HG03108 (cell line): ENCODE measurements at regions not wholly inside any gene's neighbourhood (a gene's known extent, or its start where the extent isn't known, plus 50 kb on each side); places are given as distances from the start of the nearest gene placed in this dataset.
A peak's percentile ranks its signal among the peaks of the same experiment; 100 is the strongest.

ENCODE experiments used
- ATAC-seq: cut with Tn5 transposase; IDR thresholded peaks from one replicate; pipeline ENCODE4 v1.9.1; 2021; ENCODE audit warnings: moderate library complexity; ENCODE audit not compliant: unreplicated experiment

DNA sequence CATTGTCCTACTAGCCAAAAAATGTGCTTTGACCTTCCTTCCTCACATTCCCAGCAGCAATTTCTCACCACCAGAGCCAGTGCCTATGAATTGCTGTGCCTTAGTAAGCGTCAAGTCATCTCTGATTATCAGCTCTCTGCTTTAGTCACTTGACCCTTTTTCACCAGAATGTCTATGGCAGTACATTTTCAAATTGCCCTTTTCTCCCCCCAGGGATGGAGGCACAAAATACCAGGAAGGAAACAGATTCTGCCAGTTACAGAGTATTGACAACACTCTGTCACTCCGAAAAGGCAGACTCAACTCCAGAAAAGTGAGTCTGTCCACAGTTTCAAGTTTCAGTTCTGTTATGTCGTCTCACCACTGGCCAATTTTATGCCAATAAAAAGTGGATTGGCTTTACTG is 167.4 kb downstream of the TNFSF18 start:
- no peak for ATAC-seq

DNA sequence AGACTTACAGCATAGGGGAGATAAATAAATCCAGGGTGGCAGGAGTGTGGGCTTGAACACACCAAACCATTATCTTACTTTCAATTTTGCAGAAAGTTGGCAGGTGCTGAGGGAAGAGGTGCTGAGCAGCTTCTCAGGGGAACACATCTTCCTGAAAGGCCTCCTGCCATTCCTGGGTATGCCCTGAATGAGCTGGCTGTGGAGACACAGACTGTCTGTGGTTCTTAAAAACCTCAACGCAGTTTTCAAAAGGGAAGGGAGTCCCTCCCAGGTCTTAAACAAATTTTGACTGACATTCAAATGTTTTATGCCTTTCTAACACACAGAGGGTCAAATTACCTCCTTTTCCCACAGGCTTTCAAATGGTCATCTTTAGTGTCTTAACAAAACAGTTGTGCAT is 166.9 kb downstream of the TNFSF18 start:
- ATAC-seq, result no peak

DNA sequence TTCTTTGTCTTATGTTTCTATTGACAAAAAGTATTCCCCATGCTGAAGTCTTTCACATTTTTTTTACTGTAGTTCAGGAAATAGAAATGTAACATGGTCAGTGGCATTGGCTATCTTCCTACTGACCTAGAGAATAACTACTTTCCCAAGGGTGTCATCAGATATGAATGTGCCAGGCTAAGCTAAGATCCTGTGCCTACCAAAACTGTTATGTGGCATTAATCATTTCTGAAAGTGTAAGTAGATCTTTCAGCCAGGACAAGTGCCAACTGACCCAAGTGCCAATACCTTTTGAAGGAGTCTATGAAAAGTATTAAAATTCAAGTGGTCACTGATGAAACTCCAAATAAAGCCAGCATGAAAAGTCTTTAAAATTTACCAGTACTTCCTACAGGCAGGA is 165.3 kb downstream of the TNFSF18 start:
- no peak for ATAC-seq

DNA sequence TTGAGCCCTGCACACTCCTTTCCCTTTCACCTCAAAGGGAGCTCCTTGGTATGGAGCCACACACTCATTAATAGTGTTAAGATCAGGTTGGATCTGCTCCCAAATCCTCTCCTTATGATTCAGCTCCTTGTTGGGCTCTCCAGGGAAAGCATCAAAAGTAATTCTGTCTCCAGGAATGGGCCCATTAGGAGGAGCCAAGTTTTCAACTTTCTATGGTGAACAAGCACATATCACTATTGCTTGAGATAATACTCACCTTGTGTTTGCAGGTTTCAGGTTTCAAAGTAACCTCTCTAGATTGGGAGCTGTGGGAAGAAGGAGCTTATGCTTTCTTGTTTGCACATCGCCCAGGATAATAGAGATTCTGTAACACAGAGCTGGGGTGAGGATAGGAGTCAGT is 164.8 kb downstream of the TNFSF18 start:
- no peak for ATAC-seq

DNA sequence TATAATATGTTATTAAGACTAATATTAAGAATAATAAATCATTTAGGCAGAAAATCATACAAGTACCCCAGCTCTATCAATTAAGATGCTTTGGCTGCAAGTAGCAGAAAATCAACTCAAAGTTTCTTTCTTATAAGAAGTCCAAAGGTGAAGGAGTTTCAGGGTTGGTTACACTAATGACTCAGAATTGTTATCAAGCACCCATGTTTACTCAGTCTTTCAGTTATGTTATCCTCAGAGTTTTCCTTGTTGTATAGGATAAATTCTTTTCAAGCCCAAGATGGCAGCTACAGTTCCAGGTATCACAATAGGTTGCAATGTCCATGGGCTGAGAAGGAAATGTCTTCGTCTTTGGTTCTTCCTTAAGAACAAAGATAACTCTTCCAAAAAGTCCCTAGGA is 163.6 kb downstream of the TNFSF18 start:
- ATAC-seq, result no peak

DNA sequence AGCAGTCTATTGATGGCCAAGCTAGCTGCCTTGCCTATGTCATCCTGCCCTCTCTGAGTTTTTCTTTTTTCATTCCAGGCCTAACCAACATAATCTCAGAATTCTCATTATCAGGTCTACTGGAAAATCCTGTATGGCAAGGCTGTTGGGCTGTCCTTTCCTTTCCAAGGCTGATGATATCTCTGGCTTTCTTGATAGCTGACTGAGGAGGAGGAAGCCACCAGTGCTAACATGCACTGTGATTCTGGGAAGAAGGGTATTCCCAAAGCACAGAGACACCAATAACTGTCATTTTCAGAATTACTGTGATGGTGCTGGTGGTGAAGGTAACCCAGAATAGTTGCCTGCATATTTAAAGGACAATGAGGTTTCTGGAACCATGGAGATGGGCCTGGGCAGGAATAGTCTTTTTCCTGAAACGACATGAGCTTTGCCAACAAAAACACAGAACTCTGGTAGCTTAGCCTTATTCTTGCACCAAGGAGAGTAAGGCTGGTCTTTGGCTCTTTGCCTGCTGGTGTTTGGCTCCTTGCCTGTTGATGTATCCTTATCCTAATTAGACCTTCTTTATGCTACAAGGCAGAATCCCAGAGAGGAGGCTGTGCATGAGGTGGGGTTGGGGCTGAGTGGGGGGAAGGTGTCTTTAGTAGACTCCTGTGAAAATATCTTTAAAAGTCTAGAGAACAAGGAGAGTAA is 157.4 kb downstream of the TNFSF18 start:
- no peak for ATAC-seq

DNA sequence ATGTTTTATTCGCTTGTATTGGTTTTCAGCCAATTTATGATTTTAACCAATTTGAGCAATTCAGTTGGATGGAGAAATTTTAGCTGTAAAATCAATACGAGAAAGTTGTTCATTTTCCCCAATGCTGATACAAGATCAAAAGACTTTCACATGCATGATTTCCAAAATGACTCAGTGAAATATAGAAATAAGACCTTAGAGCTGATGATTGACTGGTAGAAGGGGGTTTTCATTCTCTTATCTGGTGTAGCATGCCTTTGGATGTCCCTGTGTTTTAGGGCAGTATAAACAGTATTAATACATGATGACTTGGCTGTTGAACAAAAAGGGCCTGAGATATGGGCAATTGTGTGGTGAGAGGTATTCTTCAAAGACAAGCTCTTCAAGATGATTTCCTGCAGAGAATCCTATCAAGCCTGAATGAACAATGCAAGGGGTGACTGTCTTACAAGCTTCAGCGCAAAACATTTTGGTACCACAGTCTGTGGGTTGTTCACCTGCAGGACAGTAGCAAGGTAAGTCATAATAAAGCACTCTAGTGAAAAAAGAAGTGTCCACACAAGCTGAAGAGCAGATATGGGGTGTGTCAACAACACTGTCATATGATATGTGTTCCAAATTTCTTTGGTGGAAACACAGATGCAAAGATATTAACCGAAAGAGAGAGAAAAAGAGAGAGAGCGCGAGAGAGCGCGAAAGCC is 156.2 kb downstream of the TNFSF18 start:
- no peak for ATAC-seq

DNA sequence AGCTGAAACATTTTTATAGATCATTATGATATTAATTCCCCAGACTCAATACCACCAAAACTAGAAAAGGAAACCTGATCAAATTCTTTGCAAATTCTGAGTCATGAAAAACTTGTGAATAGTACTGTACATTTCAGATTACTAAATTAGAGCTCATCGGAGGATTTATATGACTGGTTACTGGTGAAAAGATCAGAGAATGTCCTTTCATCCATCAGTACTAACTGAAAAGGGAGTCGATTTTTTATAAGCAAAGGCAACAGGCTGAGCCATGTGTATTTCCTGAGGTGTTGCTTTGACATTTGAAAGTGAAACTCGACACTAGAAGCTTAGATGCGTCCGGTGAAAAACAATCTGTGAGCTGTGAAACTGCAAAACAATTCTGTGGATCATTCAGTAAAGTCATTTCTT is 155.7 kb downstream of the TNFSF18 start:
- ATAC-seq, result peak; percentile 83

DNA sequence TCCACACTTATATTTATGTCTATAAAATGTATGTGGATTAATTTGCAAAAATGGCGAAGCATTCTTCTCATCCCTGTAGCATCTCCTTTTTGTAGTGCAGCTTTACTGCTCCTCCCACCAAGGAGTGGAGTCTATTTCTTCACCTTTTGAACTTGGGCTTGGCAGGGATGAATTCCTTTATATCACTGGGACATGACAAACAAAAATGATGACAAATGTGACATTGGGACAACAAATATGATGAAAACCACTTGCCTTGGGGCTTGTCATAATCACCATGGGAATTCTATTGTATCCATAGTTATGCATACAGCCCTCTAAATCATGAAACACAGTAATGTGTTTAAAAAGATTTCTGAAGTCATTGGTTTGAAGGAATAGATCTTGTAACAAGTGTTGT is 155.0 kb downstream of the TNFSF18 start:
- ATAC-seq, result no peak

DNA sequence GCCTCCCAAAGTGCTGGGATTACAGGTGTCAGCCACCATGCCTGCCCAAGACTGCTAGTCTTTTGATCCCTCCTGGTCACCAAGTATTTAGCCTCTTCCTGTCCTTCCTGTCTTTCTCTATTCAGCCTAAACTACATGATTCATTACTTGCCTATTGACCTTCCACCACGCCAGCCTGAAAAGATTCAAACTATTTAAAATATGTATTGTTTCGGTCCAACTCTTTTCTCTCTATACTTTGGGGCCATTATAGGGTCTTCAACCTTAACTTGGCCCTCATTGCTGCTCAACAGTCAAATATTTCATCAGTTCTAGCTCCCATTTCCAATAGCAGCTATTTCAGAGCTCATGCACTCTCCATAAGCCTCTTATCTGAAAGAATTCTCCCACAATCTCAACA is 153.0 kb downstream of the TNFSF18 start:
- no peak for ATAC-seq

DNA sequence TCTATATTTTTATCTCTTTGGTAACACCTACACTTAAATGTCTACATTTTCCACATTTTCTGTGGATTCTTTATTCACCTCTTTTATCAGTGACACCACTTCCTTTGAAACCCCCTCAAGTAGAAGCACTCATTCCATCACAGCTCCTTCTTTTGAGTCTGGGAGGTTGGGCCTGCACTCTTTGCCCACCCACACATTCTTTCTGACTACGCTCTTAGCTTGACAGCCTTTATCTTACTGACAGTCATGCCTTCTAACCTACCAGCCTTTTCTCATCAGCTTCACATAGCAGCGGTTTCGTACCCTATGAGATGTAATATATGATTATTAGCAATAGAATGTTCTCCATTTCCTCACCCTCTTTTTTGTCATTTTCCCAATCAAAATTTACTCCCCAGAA is 151.9 kb downstream of the TNFSF18 start:
- no peak for ATAC-seq

DNA sequence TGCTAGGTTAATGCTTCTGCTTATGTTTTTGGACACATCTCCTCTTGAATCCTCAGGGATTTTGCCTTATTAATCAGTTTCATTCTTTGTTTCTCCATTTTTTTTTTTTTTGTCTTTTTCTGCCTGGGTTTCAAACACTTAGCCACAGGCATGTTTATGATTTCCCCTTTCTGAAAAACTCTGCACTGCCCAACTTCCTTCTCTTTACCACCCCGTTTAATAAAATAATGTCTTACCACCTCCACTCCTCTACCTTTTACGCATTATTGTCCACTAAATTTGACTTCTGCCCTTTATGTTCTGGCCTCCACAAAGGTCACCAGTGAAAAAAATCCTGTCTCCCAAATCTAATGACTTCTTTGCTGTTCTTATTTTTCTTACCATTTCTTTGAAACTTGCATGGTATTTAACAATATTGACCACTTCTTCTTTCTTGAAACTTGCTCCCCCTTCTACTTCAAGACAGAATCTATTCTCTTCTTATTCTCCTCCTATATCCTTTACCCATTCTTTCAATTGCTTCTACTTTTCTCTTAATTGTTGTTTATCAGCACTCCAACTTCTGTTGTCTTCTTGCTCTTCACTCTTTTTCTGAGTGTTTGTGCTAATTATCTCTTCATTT is 150.3 kb downstream of the TNFSF18 start:
- no peak for ATAC-seq

DNA sequence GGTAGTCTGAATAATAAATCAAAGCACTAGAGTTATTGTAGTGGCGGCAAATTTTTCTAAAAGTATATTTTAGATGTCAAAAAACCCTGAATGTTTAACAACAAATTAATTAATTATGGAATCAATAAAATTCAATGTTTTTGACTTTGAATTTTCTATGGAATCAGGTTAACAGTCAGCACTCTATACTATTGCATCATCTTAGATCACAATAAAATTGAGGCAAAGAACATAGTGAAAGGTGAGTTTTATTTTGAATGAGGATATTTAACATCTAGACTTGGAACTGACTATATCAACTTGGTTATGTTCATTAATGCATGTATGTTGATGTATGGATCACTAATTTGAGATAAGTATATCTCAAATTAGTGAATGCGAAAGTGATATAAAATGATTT is 148.5 kb downstream of the TNFSF18 start:
- ATAC-seq, result no peak

DNA sequence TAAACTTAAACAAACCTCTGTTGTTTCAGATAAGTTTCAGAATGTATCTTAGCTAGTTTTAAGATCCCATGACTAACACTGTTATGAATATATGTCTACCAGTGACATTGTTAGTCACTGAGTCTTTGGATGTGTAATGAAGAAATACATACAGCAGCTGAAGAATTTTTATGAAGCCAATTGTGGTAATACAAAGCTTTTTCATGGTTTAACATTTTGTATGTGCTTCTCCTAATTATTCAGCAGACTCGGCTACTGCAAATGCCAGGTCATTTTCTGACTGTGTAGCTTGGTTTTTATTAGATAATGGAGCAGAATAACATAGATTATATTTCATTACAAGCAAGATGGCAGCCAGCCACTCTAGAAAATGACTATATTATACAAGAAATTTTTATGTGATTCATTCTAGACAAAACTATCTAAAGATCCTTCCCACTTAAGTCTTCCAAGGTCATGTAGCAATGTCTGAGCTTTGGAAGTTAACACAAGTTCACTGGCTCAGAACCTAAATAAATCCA is 147.8 kb downstream of the TNFSF18 start:
- no peak for ATAC-seq

DNA sequence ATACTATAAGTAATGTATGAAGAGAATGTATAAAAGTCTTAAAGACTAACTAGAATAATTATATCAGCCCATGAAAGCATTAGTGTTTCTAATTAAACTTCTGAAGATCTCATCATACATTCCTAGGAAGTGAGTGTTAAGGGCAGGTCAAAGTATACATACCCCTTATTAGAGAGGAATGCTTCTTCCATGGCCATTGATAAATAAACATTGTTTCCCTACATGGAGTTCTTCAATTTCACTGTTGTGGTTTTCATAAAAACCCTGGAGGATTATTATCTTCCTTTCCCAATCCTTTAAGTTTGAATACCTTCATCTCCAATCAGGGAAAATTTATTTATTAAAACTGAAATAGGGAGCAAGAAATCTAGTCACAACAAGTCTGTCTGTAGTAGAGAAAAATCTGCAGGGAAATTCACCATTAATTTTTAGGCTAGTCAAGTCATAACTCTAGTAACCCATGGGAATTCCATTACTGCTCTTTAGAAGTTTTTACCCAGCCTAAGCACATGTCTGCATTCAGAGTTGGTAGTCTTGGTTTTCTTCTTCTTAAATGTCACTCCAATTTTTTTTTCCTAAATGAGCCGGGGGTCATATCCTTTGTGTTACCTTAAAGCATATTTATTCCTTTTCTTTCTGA is 147.0 kb downstream of the TNFSF18 start:
- ATAC-seq, result no peak

DNA sequence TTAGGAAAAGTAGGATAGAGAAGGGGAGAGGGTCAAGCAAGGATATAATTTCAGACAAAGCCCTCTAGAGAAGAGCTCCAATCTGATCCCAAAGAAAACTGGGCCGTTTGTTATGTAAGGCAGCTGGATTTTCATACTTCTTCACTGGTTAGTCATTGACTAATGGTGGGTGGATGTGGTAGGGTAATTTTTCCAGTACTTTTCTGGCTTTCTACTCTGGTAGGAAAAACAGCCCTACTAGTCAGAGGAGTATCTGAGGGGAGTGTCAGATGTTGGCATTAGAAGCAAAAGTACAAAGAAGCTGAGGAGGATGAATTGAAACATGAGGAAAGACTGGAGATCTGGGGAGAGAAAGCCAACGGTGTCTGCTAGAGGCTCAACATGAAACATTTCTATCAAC is 145.3 kb downstream of the TNFSF18 start:
- no peak for ATAC-seq

DNA sequence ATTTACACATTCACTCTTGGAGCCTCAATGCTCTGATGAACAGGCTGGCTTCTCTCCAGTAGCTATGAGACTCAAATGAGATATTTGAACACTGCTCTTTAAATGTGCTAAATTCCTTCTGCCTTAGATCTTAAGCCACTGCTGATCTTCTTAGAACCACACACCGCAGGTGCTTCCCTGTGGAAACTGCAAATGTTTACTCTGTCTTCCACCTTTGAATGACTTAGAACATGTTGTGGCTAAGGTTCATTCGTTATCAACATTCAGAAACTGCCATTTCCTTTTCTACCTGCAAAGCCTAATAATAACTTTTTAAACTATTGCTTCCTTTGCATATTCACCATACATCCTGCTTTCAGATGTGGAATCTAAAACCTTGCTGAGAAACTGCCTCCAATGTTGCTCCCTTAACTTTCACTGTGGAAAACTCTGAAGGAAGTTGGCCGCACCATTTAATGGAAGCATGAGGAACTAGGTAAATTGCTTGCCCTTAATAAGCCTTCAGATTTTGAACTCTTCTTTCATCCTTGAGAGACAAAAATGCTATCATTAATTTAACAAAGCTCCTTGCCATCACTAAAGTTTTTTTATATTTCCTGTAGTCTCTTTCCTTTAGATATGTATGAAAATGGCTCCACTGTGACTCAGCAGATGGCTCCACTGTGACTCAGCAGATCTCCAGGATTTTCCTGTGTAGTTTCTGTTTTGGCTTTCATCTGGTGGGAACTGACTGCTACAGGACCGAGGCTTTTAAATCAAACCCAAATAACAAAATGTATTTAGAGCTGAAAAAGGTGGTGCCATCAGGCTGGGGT is 143.8 kb downstream of the TNFSF18 start:
- ATAC-seq, result no peak

DNA sequence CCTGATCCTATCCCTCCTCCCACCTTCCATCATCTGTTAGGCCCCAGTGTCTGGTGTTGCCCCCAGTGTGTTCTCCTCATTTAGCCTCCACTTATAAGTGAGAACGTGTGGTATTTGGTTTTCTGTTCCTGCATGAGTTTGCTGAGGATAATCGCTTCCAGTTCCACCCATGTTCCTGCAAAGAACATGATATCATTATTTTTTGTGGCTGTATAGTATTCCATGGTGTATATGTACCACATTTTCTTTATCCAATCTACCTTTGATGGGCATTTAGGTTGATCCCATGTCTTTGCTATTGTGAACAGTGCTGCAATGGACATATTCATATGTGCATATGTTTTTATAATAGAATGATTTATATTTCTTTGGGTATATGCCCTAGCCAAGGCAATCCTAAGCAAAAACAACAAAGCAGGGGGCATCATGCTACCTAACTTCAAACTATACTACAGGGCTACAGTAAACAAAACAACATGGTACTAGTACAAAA is 142.9 kb downstream of the TNFSF18 start:
- ATAC-seq, result no peak

DNA sequence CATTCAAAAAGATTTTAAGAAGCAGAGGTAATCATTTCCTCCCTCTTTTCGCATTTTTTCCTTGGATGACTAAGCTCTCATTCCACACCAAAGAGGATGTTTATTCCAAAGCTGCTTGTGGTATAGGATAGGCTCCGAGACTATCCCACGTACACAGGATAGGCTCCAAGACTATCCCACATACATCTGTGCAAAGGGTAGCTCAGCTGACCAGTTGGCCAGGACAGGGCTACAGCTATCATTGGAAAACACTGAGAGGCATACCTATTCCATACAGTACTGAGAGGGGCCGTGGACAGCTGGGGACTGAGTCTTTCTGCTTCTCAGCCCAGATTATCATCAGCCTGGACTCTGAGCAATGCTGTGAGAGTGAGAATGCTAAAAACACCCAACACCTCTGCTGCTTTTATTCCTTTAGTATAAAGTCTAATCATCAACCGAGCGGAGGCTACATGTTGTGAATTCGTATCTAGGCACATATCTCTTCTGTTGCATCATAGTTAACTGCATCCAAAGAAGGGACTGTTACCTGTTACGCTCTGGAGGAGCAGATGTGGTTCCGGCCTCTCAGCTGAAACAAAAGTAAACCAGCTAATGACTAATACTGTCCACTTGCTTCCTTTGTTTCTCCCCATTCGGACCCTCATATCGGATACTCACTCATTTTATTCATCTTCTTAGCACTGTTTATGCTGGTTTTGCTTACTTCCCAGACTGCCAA is 141.0 kb downstream of the TNFSF18 start:
- ATAC-seq, result no peak

DNA sequence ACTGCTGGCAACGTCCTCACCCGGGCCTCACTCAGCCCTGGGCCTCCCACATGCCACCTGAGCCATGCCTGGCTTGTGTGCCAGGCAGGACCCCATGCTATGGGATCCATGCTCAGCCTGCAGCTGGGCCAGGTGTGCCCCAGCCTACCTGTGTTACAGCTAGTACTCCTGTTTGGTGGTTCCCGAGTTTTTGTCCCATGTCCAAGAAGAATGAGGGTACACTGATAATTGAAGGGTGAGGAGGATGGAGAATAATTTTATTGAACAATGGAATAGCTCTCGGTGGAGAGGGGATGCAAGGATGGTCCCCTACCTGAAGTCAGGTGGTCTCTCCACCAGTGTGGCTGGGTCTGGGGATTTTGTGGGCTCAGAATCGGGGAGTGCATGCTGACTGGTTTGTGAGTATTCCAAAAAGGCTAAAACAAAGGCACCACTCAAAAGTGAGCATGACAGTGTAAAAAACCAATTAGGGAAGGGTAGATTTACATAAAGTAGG is 137.9 kb downstream of the TNFSF18 start:
- no peak for ATAC-seq
